ENCODE measurements at regions not wholly inside any gene's neighbourhood (a gene's known extent, or its start where the extent isn't known, plus 50 kb on each side); places are given as distances from the start of the nearest gene placed in this dataset.

DNA sequence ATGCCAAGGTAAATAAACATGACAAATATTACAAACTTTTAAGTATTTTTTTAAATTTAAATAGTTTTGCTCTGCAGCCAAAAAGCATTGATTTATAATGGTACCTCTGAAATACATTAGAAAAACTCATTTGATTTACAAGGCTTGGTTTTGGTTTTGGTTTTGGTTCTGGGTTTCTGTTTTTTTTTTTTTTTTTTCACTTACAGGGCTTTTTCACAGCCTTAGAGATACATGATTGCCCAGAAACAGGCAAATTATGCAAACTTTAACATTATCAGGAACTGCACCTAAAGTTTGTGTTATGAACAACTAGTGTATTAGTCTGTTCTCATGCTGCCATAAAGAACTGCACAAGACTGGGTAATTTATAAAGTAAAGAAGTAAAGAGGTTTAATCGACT, 196.4 kb upstream of the DDX53 start:
- TF ChIP-seq CTCF (conservative IDR thresholded peaks at IDR 0.05 in 1 of 2, IDR thresholded peaks at IDR 0.05 in 1 of 2; ENCODE audit: low read depth in 1 of 2, low read length in 2 of 2) = no peak
- no peak for TF ChIP-seq EZH2 (IDR thresholded peaks at IDR 0.05; ENCODE audit: low read length, missing control alignments)

All from fibroblast of lung (primary cell).